Fibroblast of skin of left biceps (primary cell): ENCODE measurements at regions not wholly inside any gene's neighbourhood (a gene's known extent, or its start where the extent isn't known, plus 50 kb on each side); places are given as distances from the start of the nearest gene placed in this dataset.
"Not testable (repeated sequence)": the region's sequence is repeated elsewhere in the genome, so short reads cannot be mapped to it uniquely, and the experiment has no call there.

Source experiments
- DNase-seq, 2 experiments: peaks; one replicate each; pipeline ENCODE4 v3.0.0-alpha.2; 2013; ENCODE audit warnings: low read depth in 2 of 2

- DNase-seq: not testable (repeated sequence)
These were observed 223.1 kb upstream of the FRG2C start for GRCh38 chr3:75440986-75441385.

GRCh38 chr3:75444634-75445033 is 219.5 kb upstream of the FRG2C start:
- DNase-seq: not testable (repeated sequence)

GRCh38 chr3:75445234-75445633 is 218.9 kb upstream of the FRG2C start:
- not testable (repeated sequence) for DNase-seq

- not testable (repeated sequence) for DNase-seq
These were observed 217.2 kb upstream of the FRG2C start for GRCh38 chr3:75446948-75447347.

- DNase-seq: not testable (repeated sequence)
These were observed 210.8 kb upstream of the FRG2C start for GRCh38 chr3:75453328-75453727.

- not testable (repeated sequence) for DNase-seq
These were observed 210.3 kb upstream of the FRG2C start for GRCh38 chr3:75453839-75454238.

- not testable (repeated sequence) for DNase-seq
These were observed 189.6 kb upstream of the FRG2C start for GRCh38 chr3:75474530-75474929.

- not testable (repeated sequence) for DNase-seq
These were observed 167.5 kb upstream of the FRG2C start for GRCh38 chr3:75496600-75496999.

GRCh38 chr3:75500357-75500756 is 163.8 kb upstream of the FRG2C start:
- DNase-seq: not testable (repeated sequence)

- DNase-seq: not testable (repeated sequence)
These were observed 162.0 kb upstream of the FRG2C start for GRCh38 chr3:75502171-75502570.

- not testable (repeated sequence) for DNase-seq
These were observed 161.1 kb upstream of the FRG2C start for GRCh38 chr3:75502769-75503756.

GRCh38 chr3:75506603-75507002 is 157.5 kb upstream of the FRG2C start:
- DNase-seq: no peak

- not testable (repeated sequence) for DNase-seq
These were observed 156.2 kb upstream of the FRG2C start for GRCh38 chr3:75507956-75508355.

GRCh38 chr3:75527657-75528056 is 136.5 kb upstream of the FRG2C start:
- not testable (repeated sequence) for DNase-seq

GRCh38 chr3:75552095-75552494 is 112.0 kb upstream of the FRG2C start:
- DNase-seq: not testable (repeated sequence)

- not testable (repeated sequence) for DNase-seq
These were observed 99.7 kb upstream of the FRG2C start for GRCh38 chr3:75564427-75564826.

- not testable (repeated sequence) for DNase-seq
These were observed 91.8 kb upstream of the FRG2C start for GRCh38 chr3:75572303-75572702.

- not testable (repeated sequence) for DNase-seq
These were observed 85.0 kb upstream of the FRG2C start for GRCh38 chr3:75579091-75579490.

GRCh38 chr3:75579536-75579935 is 84.6 kb upstream of the FRG2C start:
- not testable (repeated sequence) for DNase-seq

- not testable (repeated sequence) for DNase-seq
These were observed 83.9 kb upstream of the FRG2C start for GRCh38 chr3:75579981-75580782.

GRCh38 chr3:75582536-75582935 is 81.6 kb upstream of the FRG2C start:
- not testable (repeated sequence) for DNase-seq

- DNase-seq: not testable (repeated sequence)
These were observed 81.0 kb upstream of the FRG2C start for GRCh38 chr3:75583116-75583515.
